SKM-1 (cell line): ENCODE measurements at regions not wholly inside any gene's neighbourhood (a gene's known extent, or its start where the extent isn't known, plus 50 kb on each side); places are given as distances from the start of the nearest gene placed in this dataset.

ENCODE experiments used
- DNase-seq: peaks from one replicate; lab custom pipeline; 2025; ENCODE audit not compliant: unreplicated experiment; lab: John Stamatoyannopoulos, UW

DNA sequence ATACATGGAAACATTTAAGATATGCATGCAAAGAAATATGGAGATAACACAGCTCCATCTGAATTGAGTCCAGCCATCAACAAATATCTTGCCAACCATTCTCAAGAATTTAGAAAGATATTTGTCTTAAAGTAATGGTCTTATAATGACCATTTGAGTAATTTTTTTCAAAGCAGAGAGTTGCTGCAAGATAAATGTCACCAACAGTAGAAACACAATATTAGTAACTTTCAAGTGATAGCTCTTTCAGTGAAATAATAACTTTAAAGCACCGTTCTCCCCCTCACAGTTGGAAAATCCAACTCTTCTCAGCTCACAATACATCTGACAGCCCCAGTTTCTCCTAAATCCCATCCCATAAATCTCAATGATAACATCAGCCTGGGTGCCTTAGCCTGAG, 481.0 kb upstream of the ADAMTS5 start:
- no peak for DNase-seq

DNA sequence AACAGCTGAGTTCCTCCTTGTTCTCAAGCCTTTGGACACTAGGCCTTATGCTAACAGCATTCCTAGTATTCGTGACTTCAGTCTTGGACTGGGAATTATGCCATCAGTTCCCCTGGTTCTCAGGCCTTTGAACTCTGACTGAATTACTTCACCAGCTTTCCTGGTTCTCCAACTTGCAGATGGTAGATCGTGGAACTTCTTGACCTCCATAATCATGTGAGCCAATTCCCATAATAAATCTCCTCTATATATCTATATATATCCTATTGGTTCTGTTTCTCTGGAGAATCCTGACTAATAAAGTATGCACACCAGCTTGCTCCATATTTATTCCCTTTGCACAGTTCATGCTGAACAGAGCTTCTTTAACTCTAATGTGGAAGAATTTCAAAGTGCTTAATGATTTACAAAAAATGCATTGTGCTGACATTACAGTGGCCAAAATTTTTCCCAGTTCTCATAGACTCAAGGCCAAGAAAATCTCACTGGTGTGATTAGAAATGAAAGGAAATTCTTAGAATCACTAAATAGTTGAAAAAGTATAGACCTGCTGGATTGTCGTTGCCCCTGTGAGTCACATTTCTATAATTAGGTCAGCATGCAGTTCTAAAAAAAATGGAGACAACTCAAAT, 462.9 kb upstream of the ADAMTS5 start:
- DNase-seq: no peak

GRCh38 chr21:27426196-27426595, 459.3 kb upstream of the ADAMTS5 start:
- DNase-seq: no peak

GRCh38 chr21:27425574-27425973, 458.7 kb upstream of the ADAMTS5 start:
- DNase-seq: no peak

DNA sequence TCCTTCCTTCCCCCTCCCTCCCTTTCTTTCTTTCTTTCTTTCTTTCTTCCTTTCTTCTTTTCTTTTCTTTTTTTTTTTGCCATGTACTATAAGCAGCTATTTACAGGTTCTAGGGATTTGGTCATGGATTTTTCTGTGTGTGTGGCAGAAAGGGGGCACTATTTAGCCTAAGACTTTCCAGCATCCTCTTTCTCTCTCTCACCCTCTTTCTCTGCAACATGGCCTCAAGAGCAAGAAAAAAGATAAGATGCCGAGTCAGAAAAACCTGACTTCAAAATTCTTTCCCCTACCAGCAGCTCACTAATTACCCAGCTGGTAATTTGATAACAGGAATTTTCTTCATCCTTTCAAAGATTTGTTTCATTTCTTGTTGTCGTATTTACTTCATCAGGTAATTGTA, 458.3 kb upstream of the ADAMTS5 start:
- DNase-seq: no peak

GRCh38 chr21:27424601-27425000, 457.7 kb upstream of the ADAMTS5 start:
- DNase-seq: peak; percentile 17

- DNase-seq: no peak
Measured at GRCh38 chr21:27423906-27424595, 457.2 kb upstream of the ADAMTS5 start.

DNA sequence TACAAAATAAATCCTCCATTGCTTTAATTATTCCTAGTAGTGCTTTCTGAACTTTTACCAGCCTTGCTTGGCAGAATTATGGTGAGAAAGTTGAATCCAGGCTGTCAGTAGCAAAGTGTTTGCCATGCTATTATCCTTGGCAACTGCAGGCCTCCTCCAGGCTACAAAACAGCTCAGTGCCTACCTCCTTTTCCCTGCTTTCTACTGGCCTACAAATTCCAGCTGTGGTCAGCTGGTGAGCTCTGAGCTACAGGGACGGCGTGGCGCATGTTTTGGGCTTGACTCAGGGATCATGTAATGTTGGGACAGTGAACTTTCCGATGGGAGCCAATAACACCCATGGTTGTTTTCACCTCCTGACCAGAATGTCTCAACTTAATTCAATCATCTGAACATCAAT, 456.1 kb upstream of the ADAMTS5 start:
- no peak for DNase-seq

GRCh38 chr21:27422435-27422834, 455.5 kb upstream of the ADAMTS5 start:
- DNase-seq: no peak

DNA sequence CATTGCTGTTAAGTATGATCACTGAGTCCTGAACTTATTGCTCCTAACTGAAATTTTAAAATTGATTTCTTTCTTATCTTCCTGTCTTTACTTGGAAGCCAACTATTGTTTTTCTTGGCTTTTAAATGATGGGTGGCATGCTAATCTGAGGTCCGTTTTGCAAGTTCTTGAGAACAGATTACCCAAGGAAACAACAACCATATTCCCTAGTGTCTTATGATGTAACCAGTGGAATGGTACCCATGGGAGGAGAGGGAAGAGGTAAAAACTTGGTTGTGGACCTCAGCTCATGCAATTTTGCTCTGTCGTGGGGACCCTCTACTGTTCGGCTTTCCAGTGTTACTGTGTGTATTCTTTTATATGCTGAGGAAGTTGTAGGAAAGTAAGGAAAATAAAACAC, 454.8 kb upstream of the ADAMTS5 start:
- DNase-seq: no peak

- DNase-seq: no peak
Measured at GRCh38 chr21:27419153-27419552, 452.3 kb upstream of the ADAMTS5 start.

DNA sequence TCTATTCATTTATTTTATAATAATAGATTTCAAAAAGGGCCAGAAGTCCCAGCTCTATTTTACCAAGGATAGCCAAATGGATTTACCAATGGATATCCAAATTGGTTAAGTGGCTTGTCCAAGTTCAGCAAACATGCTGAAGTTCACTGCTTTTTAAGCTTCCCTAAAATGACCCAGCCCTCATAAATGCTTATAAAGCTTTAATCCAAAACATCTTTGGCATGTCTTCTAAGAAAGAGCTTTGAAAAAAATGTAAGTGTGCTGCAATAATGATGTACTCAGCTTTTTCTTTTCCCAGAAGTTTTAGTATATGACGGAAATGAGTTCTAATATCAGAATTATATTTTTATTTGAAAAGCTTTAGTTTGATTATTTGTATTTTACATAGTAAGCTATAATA, 451.5 kb upstream of the ADAMTS5 start:
- no peak for DNase-seq

GRCh38 chr21:27412530-27412929, 445.6 kb upstream of the ADAMTS5 start:
- DNase-seq: no peak

DNA sequence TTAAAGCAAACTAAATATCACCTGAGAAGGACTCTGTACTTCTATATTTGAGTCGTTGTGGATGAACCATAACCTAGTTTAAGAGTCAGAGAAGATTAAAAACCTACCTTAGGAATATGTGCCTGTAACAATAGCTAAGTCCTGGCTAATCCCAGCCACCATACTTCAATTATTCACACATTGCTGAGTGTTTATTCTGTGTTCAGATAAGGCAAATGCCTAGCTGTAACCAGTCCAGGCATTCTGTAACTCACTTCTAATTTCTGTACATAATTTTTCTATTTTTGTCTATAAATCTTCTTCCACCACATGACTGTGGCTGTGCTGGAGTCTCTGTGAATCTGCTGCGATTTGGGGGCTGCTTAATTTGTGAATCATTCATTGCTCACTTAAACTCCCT, 441.9 kb upstream of the ADAMTS5 start:
- DNase-seq: no peak

DNA sequence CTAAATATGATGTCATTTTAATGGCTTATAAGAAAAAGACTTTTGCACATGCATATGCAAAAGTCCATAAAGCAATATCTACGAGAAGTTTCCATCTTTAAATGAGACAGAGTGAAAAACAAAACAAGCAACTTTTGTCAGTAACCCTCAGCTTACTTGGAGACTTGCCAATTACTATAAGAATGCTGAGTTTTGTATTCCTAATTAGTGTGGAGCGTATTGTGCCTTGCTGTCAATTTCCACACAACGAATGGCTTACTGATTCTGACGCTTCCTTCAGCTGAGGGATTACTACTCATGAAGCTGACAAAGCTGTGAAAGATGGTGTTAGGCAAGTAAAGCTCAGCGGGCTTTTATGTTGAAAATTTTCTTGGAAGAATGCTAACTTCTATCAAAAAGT, 440.4 kb upstream of the ADAMTS5 start:
- DNase-seq: no peak

- DNase-seq: no peak
Measured at GRCh38 chr21:27406300-27407009, 439.6 kb upstream of the ADAMTS5 start.

- DNase-seq: no peak
Measured at GRCh38 chr21:27403011-27403410, 436.1 kb upstream of the ADAMTS5 start.

DNA sequence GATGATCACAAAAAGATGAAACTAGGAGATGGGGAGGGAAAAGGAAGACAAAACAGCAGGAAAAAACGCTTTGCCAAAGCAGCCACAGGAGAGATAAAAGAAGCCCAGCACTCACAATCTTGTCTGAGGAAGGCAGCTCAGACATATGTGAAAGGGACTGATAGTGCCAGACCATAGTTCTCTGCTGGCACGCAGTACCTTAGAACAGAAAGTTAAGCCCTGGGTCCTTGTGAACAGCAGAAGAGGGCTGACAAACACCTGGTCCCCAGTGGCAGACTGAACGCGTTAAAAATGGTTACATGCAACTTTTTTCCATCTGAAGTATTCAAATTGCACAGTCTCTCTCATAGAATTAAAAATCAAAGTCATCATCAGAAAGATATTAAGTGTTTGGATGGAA, 433.2 kb upstream of the ADAMTS5 start:
- no peak for DNase-seq

DNA sequence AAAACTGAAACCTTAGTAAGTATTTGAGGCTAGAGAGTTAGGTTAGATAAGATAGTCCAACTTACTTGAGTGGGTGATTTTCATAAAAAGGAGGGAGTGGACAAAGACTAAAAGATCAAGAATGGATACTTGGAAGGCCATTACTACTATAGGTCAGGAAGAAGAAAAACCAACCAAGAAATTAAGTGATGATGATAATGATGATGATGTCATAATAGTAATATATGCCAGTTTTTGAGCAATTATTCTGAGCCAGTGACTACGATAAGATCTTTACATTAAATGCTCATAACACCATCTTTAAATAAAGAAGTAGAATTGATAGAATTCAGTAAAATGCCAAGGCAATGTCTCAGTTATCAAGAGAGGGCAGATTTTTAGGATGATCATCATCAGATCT, 430.7 kb upstream of the ADAMTS5 start:
- DNase-seq: no peak

- no peak for DNase-seq
Measured at GRCh38 chr21:27393726-27394125, 426.8 kb upstream of the ADAMTS5 start.

GRCh38 chr21:27391990-27392389, 425.1 kb upstream of the ADAMTS5 start:
- no peak for DNase-seq

DNA sequence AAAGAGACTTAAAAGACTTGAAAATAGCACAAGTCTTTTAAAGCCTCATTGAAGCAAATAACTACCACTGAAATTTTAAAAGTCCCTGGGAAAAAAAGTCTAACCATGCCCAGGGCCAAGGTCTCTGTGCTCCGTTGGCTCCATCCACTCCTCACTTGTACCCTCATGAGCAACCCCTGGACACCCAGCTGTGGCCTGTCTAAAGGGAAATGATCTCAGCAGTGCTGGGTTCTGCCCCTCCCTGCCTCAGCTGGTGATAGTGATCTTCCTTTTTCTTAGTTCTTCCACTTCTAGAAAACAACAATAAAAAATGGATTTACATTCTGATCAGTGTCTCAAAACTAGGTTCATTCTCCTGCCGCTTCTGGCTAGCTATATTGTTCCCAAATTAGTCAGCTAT, 423.5 kb upstream of the ADAMTS5 start:
- no peak for DNase-seq
